IMR-90 (cell line): ENCODE measurements at regions not wholly inside any gene's neighbourhood (a gene's known extent, or its start where the extent isn't known, plus 50 kb on each side); places are given as distances from the start of the nearest gene placed in this dataset.

ENCODE experiments used
- ATAC-seq: fragments of 200-7000 bp; cut with Tn5 transposase; 2 replicates; pipeline ENCODE4 v1.9.1; 2020; ENCODE audit warnings: low read depth, mild to moderate bottlenecking, moderate library complexity
- BruUV-seq: library from RNA; stranded (reverse); fragments of 400-500 nt; replicated peaks from 2 replicates; lab custom pipeline; 2021; lab: Mats Ljungman, UMichigan
- CTCF ChIA-PET: fragments of 300-600 bp; formaldehyde crosslinking; extraction: SDS; loops from one replicate; lab custom pipeline; 2021; ENCODE audit warnings: antibody characterized with exemption; lab: Yijun Ruan, JAX
- POLR2A ChIA-PET: fragments of 300-600 bp; sonication (Branson Sonifier 250); formaldehyde crosslinking; loops from one replicate; lab custom pipeline; 2022; ENCODE audit warnings: antibody characterized with exemption; ENCODE audit not compliant: unreplicated experiment; lab: Charles Lee
- DNase-seq: peaks from one replicate; pipeline ENCODE4 v3.0.0; 2013
- H2AFZ ChIP-seq: replicated peaks from 2 replicates; pipeline ENCODE3; 2013; ENCODE audit warnings: low read length, mild to moderate bottlenecking; ENCODE audit not compliant: poor library complexity
- H2AK5ac ChIP-seq: 2 replicates; pipeline ENCODE4 v1.6.1; 2013; ENCODE audit warnings: low read depth, low read length, inconsistent platforms
- H2AK9ac ChIP-seq: replicated peaks from 2 replicates; pipeline ENCODE3; 2013; ENCODE audit warnings: mild to moderate bottlenecking, low read depth, low read length, moderate library complexity; ENCODE audit not compliant: poor library complexity
- H2BK120ac ChIP-seq: 2 replicates; pipeline ENCODE4 v1.6.1; 2013; ENCODE audit warnings: low read depth, low read length, inconsistent platforms
- H2BK15ac ChIP-seq: 3 replicates; pipeline ENCODE4 v1.6.1; 2013; ENCODE audit warnings: low read depth, low read length, inconsistent platforms
- H2BK20ac ChIP-seq: 2 replicates; pipeline ENCODE4 v1.6.1; 2013; ENCODE audit warnings: low read depth, mild to moderate bottlenecking, inconsistent platforms, low read length, moderate library complexity
- H2BK5ac ChIP-seq: 2 replicates; pipeline ENCODE4 v1.6.1; 2013; ENCODE audit warnings: mild to moderate bottlenecking, low read depth, low read length, inconsistent platforms; ENCODE audit not compliant: poor library complexity, severe bottlenecking
- H3K14ac ChIP-seq: replicated peaks from 2 replicates; pipeline ENCODE4 v1.6.1; 2013; ENCODE audit warnings: low read depth, low read length, inconsistent platforms
- H3K18ac ChIP-seq: 2 replicates; pipeline ENCODE4 v1.6.1; 2013; ENCODE audit warnings: low read depth, low read length, control low read depth
- H3K23ac ChIP-seq: 2 replicates; pipeline ENCODE4 v1.6.1; 2013; ENCODE audit warnings: low read depth, low read length, inconsistent platforms
- H3K27ac ChIP-seq: 2 replicates; pipeline ENCODE4 v1.5.1; 2013; ENCODE audit warnings: mild to moderate bottlenecking, control low read depth, low read length; ENCODE audit not compliant: insufficient read depth
- H3K27me3 ChIP-seq: 2 replicates; pipeline ENCODE4 v1.6.1; 2013; ENCODE audit warnings: low read length; ENCODE audit not compliant: control insufficient read depth, insufficient read depth
- H3K36me3 ChIP-seq: 2 replicates; pipeline ENCODE4 v1.6.1; 2013; ENCODE audit warnings: low read length, mixed read lengths; ENCODE audit not compliant: control insufficient read depth, insufficient read depth
- H3K4ac ChIP-seq: 2 replicates; pipeline ENCODE4 v1.6.1; 2013; ENCODE audit warnings: low read depth, low read length, inconsistent platforms
- H3K4me1 ChIP-seq: 2 replicates; pipeline ENCODE4 v1.6.1; 2013; ENCODE audit warnings: low read length, mixed read lengths; ENCODE audit not compliant: control insufficient read depth, insufficient read depth
- H3K4me2 ChIP-seq: 2 replicates; pipeline ENCODE4 v1.6.1; 2013; ENCODE audit warnings: low read depth, mild to moderate bottlenecking, control low read depth, low read length, moderate library complexity
- H3K4me3 ChIP-seq: 2 replicates; pipeline ENCODE4 v1.5.1; 2013; ENCODE audit warnings: low read depth, mild to moderate bottlenecking, control low read depth, low read length, moderate library complexity; ENCODE audit not compliant: insufficient read depth
- H3K56ac ChIP-seq: 2 replicates; pipeline ENCODE4 v1.6.1; 2013; ENCODE audit warnings: low read length, inconsistent platforms; ENCODE audit not compliant: insufficient read depth; ENCODE audit errors: extremely low read depth
- H3K79me1 ChIP-seq, 2 experiments: 2 replicates each; pipeline ENCODE4 v1.6.1; 2013; ENCODE audit warnings: low read length in 2 of 2, inconsistent platforms in 1 of 2, low read depth in 1 of 2
- H3K9ac ChIP-seq: 2 replicates; pipeline ENCODE4 v1.6.1; 2013; ENCODE audit warnings: low read depth, low read length, control low read depth
- H3K9me1 ChIP-seq: 2 replicates; pipeline ENCODE4 v1.6.1; 2013; ENCODE audit warnings: low read length, inconsistent platforms; ENCODE audit not compliant: insufficient read depth
- H3K9me3 ChIP-seq: 2 replicates; pipeline ENCODE4 v1.6.1; 2013; ENCODE audit warnings: low read length; ENCODE audit not compliant: control insufficient read depth, insufficient read depth
- H4K20me1 ChIP-seq: 2 replicates; pipeline ENCODE4 v1.6.1; 2013; ENCODE audit warnings: low read length, inconsistent platforms; ENCODE audit not compliant: insufficient read depth
- H4K5ac ChIP-seq: 2 replicates; pipeline ENCODE4 v1.6.1; 2013; ENCODE audit warnings: mild to moderate bottlenecking, low read depth, low read length, control low read depth
- H4K8ac ChIP-seq, 2 experiments: 2 replicates each; pipeline ENCODE4 v1.6.1; 2013; ENCODE audit warnings: low read depth in 2 of 2, low read length in 2 of 2, control low read depth in 1 of 2, inconsistent platforms in 1 of 2
- H4K91ac ChIP-seq: 2 replicates; pipeline ENCODE4 v1.6.1; 2013; ENCODE audit warnings: low read depth, low read length, inconsistent platforms; ENCODE audit not compliant: insufficient read depth
- BHLHE40 ChIP-seq: fragments of 150-350 bp; IDR thresholded peaks from 2 replicates; pipeline ENCODE4 v1.6.1; 2016; ENCODE audit warnings: mild to moderate bottlenecking, low read depth, low read length
- CEBPB ChIP-seq: IDR thresholded peaks from 2 replicates; pipeline ENCODE4 v1.6.1; 2012; ENCODE audit warnings: low read depth, low read length, improper control_type of control experiment
- MAFK ChIP-seq: IDR thresholded peaks from 2 replicates; pipeline ENCODE4 v1.6.1; 2012; ENCODE audit warnings: low read depth, low read length, improper control_type of control experiment
- MXI1 ChIP-seq: IDR thresholded peaks from 2 replicates; pipeline ENCODE4 v1.6.1; 2012; ENCODE audit warnings: low read depth, mild to moderate bottlenecking, low read length, moderate library complexity, borderline replicate concordance
- RAD21 ChIP-seq: IDR thresholded peaks from 2 replicates; pipeline ENCODE4 v1.6.1; 2012; ENCODE audit warnings: low read length, improper control_type of control experiment
- RCOR1 ChIP-seq: IDR thresholded peaks from 2 replicates; pipeline ENCODE4 v1.6.1; 2012; ENCODE audit warnings: mild to moderate bottlenecking, low read length, improper control_type of control experiment; ENCODE audit not compliant: insufficient replicate concordance
- SMC3 ChIP-seq: fragments of 150-350 bp; IDR thresholded peaks from 2 replicates; pipeline ENCODE4 v1.6.1; 2016; ENCODE audit warnings: low read depth, mild to moderate bottlenecking, antibody characterized with exemption, low read length, moderate library complexity
- USF2 ChIP-seq: fragments of 150-350 bp; IDR thresholded peaks from 2 replicates; pipeline ENCODE4 v1.6.1; 2017; ENCODE audit warnings: mild to moderate bottlenecking, antibody characterized with exemption, low read length, low read depth
- WGBS, 2 experiments: methylation state at CpG; one replicate each; pipeline versions ENCODE4 v1.1.5 to v1.1.7; 2013; ENCODE audit warnings: missing lambda C conversion rate in 2 of 2; ENCODE audit not compliant: insufficient read length in 1 of 2; ENCODE audit errors: extremely low coverage in 2 of 2; 5-methylcytosine and 5-hydroxymethylcytosine counted together
- dilution Hi-C: fragments of 300-500 bp; cut with HindIII; formaldehyde crosslinking; loops from one replicate; pipeline ENCODE4 v1.14.3; 2018; ENCODE audit warnings: low sequenced_read_pairs; ENCODE audit not compliant: unreplicated experiment
- in situ Hi-C: fragments of 300-500 bp; cut with MboI; formaldehyde crosslinking; loops from 3 replicates; pipeline ENCODE4 v1.14.3; 2019; ENCODE audit warnings: low sequenced_read_pairs, inconsistent platforms, mixed read lengths
- intact Hi-C: fragments of 100-400 bp; cut with micrococcal nuclease; formaldehyde crosslinking; loops from 2 replicates; pipeline ENCODE4 v1.10.0; 2022

- H2AK9ac ChIP-seq: no peak overlapping the region
- peaks cover 15% of the 10 kb centered on the region for H3K4me1 ChIP-seq
- no peak overlapping the region for H3K4me3 ChIP-seq
- peaks cover 7% of the 10 kb centered on the region for H3K9me1 ChIP-seq
- no TSS peak for BruUV-seq
- peak overlapping the region; percentile 65; the same call in 1 of the 2 replicates for H4K91ac ChIP-seq
- no peaks in the 10 kb centered on the region for H4K20me1 ChIP-seq
- peak overlapping the region; percentile 97; the same call in 2 of the 3 replicates for H2BK15ac ChIP-seq
- peak overlapping the region; percentile 79 for H3K4ac ChIP-seq
- DNase-seq: no peak
- H2AK5ac ChIP-seq: peak overlapping the region; percentile 79
- no CpG with 5 or more reads among the region's 3 CpGs for WGBS, 2 experiments
- no peaks in the 10 kb centered on the region for H3K9me3 ChIP-seq
- H3K56ac ChIP-seq: no peak overlapping the region
- H3K27ac ChIP-seq: peak overlapping the region; percentile 52; the same call in 1 of the 2 replicates
- H3K9ac ChIP-seq: no peak overlapping the region
- H2AFZ ChIP-seq: no peak overlapping the region
- H3K18ac ChIP-seq: peak overlapping the region; percentile 87; the same call in 1 of the 2 replicates
- H3K4me2 ChIP-seq: no peak overlapping the region
- in situ Hi-C loops (no loop called here), dilution Hi-C loops (no loop called here), intact Hi-C loops (loop anchor here (5.0 kb wide), 3 partner anchors 166 to 901 kb away; no protein-coding TSS in a partner anchor)
- peak overlapping the region; percentile 70 for H2BK5ac ChIP-seq
- no peaks in the 10 kb centered on the region for H3K36me3 ChIP-seq
- H4K5ac ChIP-seq: peak overlapping the region; percentile 35; the same call in 1 of the 2 replicates
- no peak for ATAC-seq
- ChIA-PET CTCF (interaction anchor here (0.6 kb wide), 1 partner anchor 383 kb away, joined by 3 read pairs; no protein-coding TSS in a partner anchor), POLR2A (no interaction called here)
- peak overlapping the region; percentile 69 for H2BK20ac ChIP-seq
- no peak overlapping the region for H3K23ac ChIP-seq
- peak overlapping the region in 1 of 2 experiments; percentile 31; a peak in 2 of 4 replicates for H4K8ac ChIP-seq
- peak overlapping the region; percentile 67 for H2BK120ac ChIP-seq
- H3K14ac ChIP-seq: peak overlapping the region; percentile 87
- TF ChIP-seq BHLHE40 (no peak), USF2 (no peak), RCOR1 (no peak), SMC3 (no peak), CEBPB (no peak), MAFK (no peak), MXI1 (no peak), RAD21 (no peak)
- H3K27me3 ChIP-seq: no peaks in the 10 kb centered on the region
- peaks cover 0 to 4% of the 10 kb centered on the region in 2 experiments; a peak in 1 of 4 replicates for H3K79me1 ChIP-seq
These were observed 211.8 kb upstream of the CITED2 start for GRCh38 chr6:139586273-139586672.
